ENCODE measurements at regions not wholly inside any gene's neighbourhood (a gene's known extent, or its start where the extent isn't known, plus 50 kb on each side); places are given as distances from the start of the nearest gene placed in this dataset.

GRCh38 chr1:106523497-106523896 lies 533.0 kb upstream of the PRMT6 start:
- no peak overlapping the region for H3K4me3 ChIP-seq (ENCODE audit: low read depth, low read length)
- TF ChIP-seq CTCF (conservative IDR thresholded peaks at IDR 0.05; ENCODE audit: low read depth, low read length): no peak
- no peak for DNase-seq (ENCODE audit: low read depth)

GRCh38 chr1:106524631-106525030 lies 531.8 kb upstream of the PRMT6 start:
- DNase-seq (ENCODE audit: low read depth): no peak
- no peak overlapping the region for H3K4me3 ChIP-seq (ENCODE audit: low read depth, low read length)
- TF ChIP-seq CTCF (conservative IDR thresholded peaks at IDR 0.05; ENCODE audit: low read depth, low read length): no peak

- DNase-seq (ENCODE audit: low read depth): peak; percentile 13
- no peak for TF ChIP-seq CTCF (conservative IDR thresholded peaks at IDR 0.05; ENCODE audit: low read depth, low read length)
- H3K4me3 ChIP-seq (ENCODE audit: low read depth, low read length): no peak overlapping the region
Observed at GRCh38 chr1:106526650-106527049, 529.8 kb upstream of the PRMT6 start.

GRCh38 chr1:106534612-106535011 lies 521.9 kb upstream of the PRMT6 start:
- TF ChIP-seq CTCF (conservative IDR thresholded peaks at IDR 0.05; ENCODE audit: low read depth, low read length): no peak
- no peak for DNase-seq (ENCODE audit: low read depth)
- no peak overlapping the region for H3K4me3 ChIP-seq (ENCODE audit: low read depth, low read length)

- DNase-seq (ENCODE audit: low read depth): no peak
- TF ChIP-seq CTCF (conservative IDR thresholded peaks at IDR 0.05; ENCODE audit: low read depth, low read length): no peak
- H3K4me3 ChIP-seq (ENCODE audit: low read depth, low read length): no peak overlapping the region
Observed at GRCh38 chr1:106536741-106537140, 519.7 kb upstream of the PRMT6 start.

- DNase-seq (ENCODE audit: low read depth): no peak
- TF ChIP-seq CTCF (conservative IDR thresholded peaks at IDR 0.05; ENCODE audit: low read depth, low read length): no peak
- no peak overlapping the region for H3K4me3 ChIP-seq (ENCODE audit: low read depth, low read length)
Observed at GRCh38 chr1:106548726-106549125, 507.7 kb upstream of the PRMT6 start.

GRCh38 chr1:106554294-106554693 lies 502.2 kb upstream of the PRMT6 start:
- no peak for TF ChIP-seq CTCF (conservative IDR thresholded peaks at IDR 0.05; ENCODE audit: low read depth, low read length)
- peak; percentile 16 for DNase-seq (ENCODE audit: low read depth)
- H3K4me3 ChIP-seq (ENCODE audit: low read depth, low read length): no peak overlapping the region

All from choroid plexus epithelial cell (primary cell).